Fibroblast of skin of abdomen (primary cell): ENCODE measurements at regions not wholly inside any gene's neighbourhood (a gene's known extent, or its start where the extent isn't known, plus 50 kb on each side); places are given as distances from the start of the nearest gene placed in this dataset.
"Not testable (repeated sequence)": the region's sequence is repeated elsewhere in the genome, so short reads cannot be mapped to it uniquely, and the experiment has no call there.

Experiments used
- DNase-seq: peaks from one replicate; pipeline ENCODE4 v3.0.0-alpha.2; 2013

DNA sequence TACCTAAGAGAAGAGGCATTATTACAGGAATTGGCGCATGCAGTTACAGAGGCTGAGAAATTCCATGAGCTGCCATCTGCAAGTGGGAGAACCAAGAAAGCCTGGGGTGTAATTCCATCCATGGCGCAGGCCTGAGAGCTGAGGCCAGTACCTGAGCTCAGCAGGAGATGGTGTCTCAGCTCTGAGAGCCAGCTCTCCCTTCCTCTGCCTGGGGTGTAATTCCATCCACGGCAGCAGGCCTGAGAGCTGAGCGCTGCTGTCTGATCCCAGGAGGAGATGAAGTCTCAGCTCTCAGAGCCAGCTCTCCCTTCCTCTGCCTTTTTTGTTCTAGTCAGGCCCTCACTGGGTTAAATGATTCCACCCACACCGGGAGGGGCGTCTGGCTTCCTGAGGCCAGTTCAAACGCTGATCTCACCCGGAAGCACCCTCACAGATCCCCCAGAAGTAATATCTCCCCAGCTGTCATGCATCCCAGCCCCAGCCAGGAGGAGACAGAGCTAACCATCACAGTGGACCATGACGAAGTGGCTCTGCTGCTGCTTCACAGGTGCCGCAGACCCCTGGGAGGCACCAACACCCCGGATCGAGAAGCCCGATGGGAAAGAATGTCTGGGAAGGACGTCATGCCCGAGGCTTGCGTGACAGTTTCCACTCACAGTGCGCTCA lies 4454.9 kb upstream of the TPTE start:
- not testable (repeated sequence) for DNase-seq

DNA sequence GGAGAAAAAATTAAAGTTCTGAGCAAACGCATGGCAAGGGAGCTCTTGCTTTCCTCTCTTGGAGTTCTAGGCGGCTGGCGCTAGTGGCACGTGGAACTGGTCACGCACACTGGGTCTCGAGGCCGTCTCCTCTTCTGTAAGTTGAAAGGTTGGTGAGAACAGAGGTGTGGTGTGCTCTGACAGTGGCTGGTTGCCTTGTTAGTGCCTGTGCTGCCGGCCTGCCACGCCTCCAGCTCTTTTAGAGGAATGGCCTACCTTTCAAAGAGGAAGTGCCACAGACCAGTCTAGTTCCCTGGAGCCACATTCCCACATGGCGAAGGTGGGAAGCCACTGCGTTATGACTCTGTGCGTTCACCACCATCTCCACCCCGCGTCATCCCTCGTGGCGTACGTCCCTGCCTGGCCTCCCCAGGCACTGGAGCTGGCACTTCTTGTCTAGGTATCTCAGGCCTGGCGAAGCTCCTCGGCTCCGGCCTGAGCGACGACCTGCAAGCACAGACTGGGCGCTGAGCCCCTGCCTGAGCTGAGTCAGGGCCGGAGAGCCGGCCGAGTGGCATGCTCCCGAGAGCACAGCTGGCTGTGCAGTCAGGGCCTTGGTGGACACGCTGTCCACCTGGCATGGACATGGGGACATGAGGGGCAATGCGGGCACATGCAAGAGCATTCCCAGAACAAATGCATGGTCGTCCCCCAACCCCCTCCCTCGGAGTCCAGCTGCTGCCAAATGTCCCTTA lies 4453.1 kb upstream of the TPTE start:
- DNase-seq, result not testable (repeated sequence)

DNA sequence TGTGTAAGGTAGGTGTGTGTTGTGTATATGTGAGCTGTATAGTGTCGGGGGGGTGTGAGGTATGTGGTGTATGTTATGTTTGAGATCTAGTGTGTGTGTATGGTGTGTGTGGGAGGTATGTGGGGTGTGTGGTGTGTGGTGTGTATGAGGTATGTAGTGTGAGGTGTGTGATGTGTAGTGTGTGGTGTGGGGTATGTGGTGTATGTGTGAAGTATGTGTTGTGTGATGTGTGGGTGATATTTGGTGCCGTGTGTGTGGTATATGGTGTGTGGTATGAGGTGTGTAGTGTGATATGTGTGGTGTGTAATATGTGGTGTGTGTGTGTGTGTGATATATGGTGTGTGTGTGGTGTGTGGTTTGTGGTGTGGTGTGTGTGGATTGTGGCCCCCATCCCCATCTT lies 4451.2 kb upstream of the TPTE start:
- not testable (repeated sequence) for DNase-seq

DNA sequence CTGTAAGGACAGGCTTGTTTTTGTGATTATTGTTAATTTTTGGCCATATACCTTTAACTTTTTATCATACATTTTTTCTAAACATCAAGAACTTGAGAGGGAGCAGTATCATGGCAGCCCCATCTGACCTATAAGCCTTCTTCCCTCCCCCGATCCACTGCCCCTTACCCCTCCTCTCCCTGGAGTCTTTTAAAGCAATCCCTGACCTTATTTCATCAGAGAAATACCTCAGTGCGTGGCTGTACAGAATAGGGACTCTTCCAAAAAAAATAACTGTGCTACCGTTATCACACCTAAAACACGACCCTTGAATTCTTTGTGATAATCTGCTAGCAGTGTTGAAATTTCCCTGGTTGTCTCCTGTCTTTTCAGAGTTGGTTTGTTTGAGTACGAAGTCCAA lies 4448.7 kb upstream of the TPTE start:
- DNase-seq, result not testable (repeated sequence)

DNA sequence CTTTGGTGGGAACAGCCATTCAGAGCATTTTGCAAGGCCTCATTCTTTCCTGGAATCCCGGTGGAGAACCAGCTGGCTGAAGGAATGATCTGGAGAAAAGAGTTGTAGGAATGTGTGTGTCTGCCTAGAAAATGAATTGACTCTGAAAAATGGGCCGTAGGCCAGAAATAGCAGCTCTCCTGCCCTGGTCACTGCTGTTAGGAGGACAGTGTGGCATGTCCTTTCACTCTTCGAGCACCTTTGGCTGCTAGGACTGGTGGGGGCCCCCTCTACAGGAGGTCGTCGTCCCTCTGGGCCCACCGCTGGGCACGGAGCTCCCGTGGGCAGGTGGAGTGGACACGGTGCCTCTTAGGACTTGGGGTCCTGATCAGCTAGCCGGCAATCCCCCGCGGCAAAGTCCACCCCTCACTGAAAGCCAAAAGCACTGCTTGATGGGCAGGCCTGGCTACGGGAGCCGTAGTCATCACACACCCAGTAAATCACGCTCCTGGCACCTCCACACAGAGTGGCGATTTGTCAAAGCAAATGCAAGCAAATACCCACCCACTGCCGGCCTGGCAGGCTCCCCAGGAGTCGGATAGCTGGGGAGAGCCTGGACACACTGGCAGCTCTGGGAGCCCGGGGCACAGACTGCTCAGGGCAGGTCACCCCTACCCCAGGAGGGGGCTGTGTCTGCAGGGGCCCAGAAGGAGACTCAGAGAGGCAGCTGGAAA lies 4447.2 kb upstream of the TPTE start:
- DNase-seq, result not testable (repeated sequence)

DNA sequence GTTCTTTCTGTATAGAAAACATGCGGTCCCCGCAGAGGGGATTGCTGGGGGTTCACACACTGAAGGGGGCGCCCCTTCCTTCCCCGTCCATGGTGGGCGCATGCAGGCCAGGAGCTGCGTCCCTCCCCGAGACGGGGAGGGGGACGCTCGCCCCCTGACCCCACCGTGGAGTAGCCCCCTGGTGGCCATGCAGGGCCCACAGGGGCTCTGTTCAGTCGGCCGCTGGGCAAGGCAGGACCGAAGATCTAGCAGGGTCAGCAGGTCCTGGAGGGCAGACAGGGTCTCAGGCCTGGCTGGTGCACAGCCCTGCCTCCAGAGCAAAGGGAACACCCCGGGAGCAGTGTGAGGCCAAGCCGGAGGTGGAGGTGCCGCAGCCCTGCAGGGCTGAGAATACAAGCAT lies 4446.4 kb upstream of the TPTE start:
- not testable (repeated sequence) for DNase-seq

DNA sequence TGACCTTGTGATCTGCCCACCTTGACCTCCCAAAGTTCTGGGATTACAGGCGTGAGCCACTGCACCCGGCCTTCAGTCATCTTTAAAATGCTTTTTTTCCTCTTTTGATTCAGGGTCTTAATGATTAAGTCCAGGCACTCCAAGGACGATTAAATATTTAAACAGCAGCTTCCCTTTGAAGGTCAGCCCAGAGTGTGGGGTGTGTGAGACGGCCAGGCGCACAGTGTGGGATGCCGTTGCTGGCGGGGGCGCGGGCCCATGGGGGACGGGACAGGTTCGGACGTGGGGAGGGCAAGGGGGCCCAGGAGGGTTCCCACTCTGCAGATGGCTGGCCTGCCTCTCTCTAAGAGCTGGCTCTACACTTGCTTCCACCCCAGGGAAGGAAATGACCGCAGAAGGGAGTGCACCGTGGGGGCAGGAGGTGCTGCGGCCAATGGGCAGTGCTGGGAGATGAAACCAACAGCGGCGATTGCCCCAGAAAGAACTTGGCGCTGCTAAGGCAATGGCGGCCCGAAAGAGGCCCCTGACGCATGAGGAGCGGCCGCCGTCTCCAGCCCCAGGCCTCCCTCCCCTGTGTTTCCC lies 4445.7 kb upstream of the TPTE start:
- not testable (repeated sequence) for DNase-seq

DNA sequence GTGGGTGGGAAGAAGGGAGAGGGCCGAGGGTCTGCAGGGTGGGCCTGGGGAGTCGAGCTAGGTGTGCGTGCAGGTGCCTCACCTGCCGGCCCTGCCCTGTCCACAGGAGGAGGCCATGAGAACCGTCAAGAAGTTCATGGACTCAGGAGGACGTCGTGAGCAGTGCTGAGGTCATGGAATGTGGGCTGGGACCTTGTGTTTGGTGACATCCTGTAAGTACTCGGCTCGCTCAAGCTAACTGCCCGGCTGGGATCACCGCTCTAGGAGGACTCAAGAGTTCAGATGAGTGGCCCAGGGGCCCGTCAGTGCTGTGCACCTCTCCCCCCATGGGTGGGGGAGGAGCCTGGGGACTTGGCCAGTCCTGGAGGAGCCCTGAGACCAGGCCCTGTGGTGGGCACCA lies 4444.0 kb upstream of the TPTE start:
- DNase-seq, result not testable (repeated sequence)

DNA sequence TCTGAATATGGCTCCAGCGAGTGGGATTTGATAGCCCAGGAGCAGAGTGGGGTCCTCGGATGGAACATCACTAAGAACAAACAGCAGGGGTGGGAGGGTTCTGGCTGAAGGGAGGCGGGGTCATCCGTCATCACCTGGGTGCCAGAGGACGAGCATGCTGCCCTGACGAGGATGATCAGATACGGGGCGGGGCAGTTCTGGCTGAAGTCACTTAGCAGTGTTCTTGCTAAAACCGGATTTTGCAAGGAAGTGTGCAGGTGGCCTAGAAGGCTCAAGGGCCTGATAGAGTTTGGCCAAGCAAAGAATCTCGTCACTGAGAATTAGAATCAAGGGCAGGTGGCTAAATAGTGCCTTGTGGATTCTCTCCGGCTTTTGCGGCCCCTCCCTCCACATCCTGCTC lies 4442.5 kb upstream of the TPTE start:
- DNase-seq, result not testable (repeated sequence)

DNA sequence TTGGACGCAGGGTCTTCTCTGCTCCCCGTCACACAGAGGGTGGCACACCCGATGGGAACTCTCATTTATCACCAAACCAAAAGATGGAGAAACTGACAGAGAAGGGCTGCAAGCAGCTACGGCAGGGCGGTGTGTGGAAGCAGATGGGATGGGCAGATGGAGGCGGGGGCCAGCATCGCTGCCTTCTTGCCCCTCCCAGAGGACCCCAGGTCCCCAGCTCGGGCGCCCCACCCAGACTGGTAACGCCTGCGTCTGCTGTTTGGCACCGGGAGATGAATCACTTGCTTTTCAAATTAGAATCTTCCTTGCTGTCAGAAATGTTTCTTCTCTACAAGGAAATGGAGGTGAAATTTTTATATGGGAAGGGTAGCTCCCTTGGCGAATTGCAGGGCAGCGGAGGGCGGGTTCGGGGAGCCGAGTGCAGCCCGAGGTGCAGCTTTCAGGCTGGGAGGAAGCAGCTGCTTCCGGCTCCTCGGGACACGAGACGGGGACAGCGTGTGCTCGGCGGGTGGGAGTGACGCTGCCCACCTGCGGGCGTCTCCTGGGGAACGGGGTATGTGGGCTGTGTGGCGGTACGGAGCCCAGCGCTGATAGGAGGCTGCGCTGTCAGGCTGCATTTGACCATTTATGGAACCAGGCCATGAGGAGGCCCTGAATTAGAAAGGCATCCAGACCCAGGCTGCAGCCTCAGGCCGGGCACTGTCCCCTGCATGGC lies 4440.3 kb upstream of the TPTE start:
- DNase-seq, result not testable (repeated sequence)

DNA sequence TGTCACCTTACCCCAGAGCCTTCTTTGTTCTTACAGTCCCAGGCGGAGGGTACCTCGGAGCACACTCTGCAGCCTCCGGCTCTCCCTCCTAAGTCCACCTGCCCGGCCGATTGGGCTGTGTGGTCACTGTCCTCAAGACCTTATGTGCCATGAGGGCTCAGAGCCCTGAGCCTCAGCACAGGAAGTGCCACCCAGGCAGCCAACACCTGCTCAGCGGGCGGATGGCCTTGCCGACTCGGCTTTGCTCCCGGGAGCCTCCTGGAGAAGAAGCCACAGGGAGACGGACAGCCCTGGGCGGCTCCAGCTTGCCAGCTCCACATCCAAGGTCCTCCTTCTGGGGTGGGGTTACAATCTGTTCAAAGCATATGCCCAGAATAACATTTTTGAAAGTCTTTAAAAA lies 4439.2 kb upstream of the TPTE start:
- DNase-seq, result not testable (repeated sequence)

DNA sequence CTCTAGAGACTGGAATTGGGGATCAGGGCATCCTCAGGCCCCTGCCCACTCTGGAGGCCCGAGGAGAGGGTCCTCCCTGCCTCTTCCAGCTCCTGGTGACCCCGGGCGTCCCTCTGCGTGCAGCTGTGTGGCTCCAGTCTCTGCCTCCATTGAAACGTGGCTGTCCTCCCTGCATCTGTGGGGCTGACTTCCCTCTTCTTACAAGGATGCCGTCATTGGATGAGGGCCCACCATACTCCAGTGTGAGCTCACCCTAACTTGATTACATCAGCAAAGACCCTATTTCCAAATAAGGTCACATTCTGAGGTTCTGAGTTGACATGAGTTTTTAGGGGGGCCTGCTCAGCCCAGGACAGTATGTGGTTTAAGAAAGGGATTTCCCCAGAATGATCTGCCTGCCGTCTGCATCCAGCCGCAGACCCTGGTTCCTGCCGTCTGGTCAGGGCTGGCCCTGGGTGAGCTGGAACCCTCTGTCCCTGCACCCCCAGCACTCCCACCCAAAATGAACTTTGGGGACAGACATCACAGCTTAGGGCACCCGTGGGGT lies 4437.7 kb upstream of the TPTE start:
- DNase-seq, result not testable (repeated sequence)

DNA sequence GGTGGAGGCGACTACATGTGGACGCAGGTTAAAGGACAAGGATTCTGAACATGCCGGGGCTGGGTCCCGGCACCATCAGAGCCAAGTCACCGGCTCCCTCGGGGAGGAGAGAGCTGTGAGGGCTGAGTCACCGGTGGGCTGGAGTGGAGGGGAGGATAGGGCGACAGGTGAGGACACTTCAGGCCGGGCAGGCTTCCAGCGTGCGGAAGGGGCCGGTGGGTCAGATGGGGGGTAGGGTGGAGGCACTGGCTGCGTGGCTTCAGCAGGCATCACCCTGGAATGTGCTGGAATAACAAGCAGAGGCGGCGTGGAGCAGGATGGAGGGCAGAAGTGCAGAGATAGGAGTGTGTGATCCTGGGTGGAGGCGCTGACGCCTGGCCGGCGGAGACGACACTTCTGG lies 4435.3 kb upstream of the TPTE start:
- DNase-seq, result not testable (repeated sequence)

DNA sequence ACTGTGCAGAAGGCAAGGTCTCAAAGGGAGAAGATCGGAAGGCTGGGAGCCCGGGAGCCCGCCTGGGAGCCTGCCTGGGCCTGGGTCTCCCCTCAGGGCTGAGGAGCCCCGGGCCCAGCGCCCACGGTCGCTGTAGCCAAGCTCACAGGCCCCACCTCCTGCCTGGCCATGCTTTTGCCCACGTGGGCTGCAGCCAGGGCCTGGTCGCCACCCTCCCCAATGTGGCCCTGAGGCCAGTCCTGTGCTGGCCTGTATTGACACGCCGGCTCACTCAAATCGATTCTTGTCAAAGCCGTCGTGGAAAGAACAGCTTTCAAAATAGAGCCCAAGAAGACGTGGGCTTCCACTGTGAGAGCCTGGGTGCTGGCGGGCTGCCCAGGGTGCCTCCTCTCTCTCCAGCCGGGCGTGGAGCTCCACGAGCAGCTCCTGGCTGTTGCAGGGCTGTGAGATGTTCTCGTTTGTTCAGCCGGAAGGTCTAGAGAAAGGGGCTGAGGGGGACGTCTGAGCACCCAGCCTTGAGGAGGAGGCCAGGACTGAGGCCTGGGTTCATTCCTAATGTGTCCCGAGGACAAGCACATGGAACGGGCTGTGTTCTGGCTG lies 4433.7 kb upstream of the TPTE start:
- DNase-seq, result not testable (repeated sequence)

DNA sequence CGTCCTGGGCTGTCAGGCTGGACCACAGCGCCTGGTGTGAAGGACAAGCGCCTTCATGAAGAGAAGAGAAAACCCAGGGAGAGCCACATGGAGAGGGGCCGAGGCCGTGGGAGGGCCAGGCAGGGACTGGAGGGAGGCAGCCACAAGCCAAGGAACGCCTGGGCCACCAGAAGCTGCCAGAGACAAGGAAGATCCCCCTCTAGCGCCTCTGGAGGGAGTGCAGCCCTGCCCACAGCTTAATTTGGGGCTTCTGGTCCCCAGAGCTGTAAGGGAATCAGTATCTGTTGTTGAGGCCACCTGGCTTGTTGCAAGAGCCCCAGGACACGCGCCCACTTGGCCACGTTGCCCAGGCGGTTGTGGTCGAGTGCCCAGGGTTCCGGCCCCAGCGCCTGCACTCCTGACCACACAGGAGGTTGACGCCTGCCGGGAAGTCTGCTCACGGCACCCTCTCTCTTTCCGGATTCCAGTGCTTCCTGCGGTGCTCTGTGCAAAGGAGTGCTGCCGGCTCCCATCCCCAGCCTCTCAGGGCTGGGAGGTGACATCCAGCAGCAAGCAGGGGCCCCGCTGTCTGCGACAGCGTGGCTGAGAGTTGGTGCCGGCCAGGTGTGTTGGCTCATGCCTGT lies 4431.0 kb upstream of the TPTE start:
- not testable (repeated sequence) for DNase-seq

DNA sequence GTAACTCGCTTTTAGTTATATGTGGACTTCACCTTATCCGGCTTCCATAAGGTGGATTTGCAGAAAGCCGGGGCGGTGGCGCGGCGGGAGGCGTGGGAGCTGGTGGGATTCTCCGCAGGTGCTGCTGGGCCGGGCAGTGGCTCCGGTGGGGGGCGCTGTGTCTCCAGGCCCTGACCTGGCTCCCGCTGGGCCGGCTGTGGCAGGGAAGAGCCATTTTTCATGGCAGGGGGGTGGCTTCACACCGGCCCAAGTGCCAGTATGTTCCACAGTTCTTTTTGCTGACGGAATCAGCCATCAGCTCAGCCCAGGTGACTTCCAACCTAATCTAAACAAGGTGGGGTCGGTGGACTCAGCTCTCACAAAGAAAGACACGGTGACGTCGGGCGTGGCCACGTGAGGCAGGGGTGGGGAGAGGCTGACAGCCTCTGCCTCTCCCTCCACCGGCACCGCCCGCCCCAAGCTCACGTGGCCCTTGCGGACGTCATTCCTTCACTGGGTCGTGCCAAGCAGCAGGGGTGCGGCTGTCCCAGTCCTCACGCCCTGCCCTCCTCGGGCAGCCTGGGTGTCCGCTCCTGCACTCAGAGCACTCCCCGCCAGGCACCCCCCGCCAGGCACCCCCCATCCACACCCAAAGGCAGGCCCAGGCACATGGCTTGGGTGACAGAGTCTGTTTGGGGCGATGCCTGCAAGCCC lies 4429.9 kb upstream of the TPTE start:
- DNase-seq, result not testable (repeated sequence)

DNA sequence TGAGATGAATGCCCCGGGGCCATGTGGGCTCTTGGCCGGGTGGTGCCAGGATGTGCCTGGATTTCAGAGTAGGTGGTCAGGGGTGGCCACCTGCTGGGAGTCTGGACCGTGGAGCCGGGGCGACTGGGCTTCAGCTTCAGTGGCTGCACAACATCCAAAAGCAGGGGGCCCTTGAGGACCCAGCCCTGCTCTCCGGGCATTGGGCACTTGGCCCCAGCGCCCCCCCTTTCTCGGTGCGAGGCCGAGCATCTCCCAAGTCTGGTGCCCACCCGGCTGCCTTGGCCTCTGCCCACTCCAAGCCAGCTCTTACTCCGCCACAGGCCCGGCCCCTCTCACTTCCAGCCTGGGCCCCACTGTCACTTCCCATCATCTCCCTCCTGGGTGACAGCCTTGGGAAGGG lies 4429.0 kb upstream of the TPTE start:
- not testable (repeated sequence) for DNase-seq

DNA sequence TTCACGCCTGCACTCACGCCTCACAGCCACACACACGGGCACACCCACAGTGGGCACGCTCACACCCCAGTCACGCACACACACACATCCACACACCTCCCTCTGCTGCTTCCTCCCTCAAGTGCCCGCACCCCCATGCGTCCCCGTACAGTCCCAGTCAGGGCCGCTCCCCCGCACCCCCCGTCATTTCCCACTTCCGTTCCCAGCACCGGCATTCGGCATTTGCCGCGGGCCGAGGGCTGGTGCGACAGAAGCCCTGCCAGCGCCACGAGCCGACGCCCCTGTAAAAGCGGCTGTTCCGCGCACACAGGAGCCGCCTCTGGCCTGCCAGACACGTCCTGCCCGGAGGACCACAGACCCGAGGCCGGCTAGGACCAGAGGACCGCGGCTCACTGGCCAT lies 4428.0 kb upstream of the TPTE start:
- not testable (repeated sequence) for DNase-seq

DNA sequence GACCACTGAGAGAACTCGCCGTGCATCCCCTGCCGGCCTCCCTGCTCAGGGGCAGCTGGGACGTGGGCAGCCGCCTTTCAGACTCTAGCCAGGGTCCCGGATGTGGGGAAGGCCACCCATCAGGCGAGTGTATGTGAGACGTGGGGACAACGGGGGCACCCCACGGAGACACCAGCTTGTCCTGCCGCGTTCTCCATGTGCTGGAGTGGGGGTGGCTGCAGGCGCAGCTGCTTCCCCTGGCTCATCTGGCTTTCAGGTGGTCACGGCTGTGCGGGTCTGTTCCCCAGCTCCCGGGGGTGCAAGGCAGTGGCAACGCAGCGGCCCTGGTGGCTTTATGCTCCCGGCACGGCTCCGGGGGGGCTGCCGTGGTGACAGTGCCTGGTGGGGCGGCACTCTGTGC lies 4427.5 kb upstream of the TPTE start:
- DNase-seq, result not testable (repeated sequence)

DNA sequence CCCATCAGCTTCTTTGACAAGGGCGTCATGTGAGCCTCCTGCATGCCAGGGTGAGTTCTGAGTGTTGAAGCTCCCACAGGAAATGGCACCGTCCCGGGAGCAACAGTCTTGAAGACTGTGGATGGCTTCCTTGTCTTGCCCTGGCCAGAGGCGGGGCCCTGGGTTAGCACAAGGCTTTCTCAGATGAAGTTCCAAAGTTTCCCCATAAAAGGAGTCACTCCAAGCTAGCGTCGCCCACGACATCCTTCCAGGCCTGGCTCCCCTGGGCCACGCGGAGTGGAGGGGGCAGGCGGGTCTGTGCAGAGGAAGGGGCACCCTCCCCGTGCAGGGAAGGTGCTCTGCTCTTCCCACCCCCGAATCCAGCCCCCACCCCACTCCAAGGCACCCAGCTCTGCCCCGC lies 4426.1 kb upstream of the TPTE start:
- not testable (repeated sequence) for DNase-seq
